Gastroesophageal sphincter (tissue), 4 donors: ENCODE measurements at regions not wholly inside any gene's neighbourhood (a gene's known extent, or its start where the extent isn't known, plus 50 kb on each side); places are given as distances from the start of the nearest gene placed in this dataset.
A peak's percentile ranks its signal among the peaks of the same experiment; 100 is the strongest.
"Not testable (repeated sequence)": the region's sequence is repeated elsewhere in the genome, so short reads cannot be mapped to it uniquely, and the experiment has no call there.

Experiments used
- ATAC-seq: fragments of 150-250 bp; one replicate; pipeline ENCODE4 v1.9.1; 2016; ENCODE audit warnings: mild to moderate bottlenecking, moderate library complexity
- H3K27ac ChIP-seq, 4 donors: fragments of 200-600 bp; sonication (generic) in 3 of 4; 1 replicate in 3 of 4; 2 replicates in 1 of 4; pipeline ENCODE4 v1.5.1; 2016 to 2019
- H3K27me3 ChIP-seq: fragments of 200-600 bp; sonication (generic); one replicate; pipeline ENCODE4 v1.5.1; 2019
- H3K36me3 ChIP-seq, 2 donors: fragments of 200-600 bp; sonication (generic); one replicate each; pipeline ENCODE4 v1.5.1; 2019; ENCODE audit warnings: control low read depth in 1 of 2
- H3K4me1 ChIP-seq, 3 donors: fragments of 200-600 bp; sonication (generic); 1 replicate in 2 of 3; 2 replicates in 1 of 3; pipeline ENCODE4 v1.5.1; 2016 to 2019; ENCODE audit warnings: control low read depth in 2 of 3
- H3K4me3 ChIP-seq, 2 donors: fragments of 200-600 bp; sonication (generic); one replicate each; pipeline ENCODE4 v1.5.1; 2019; ENCODE audit warnings: mild to moderate bottlenecking in 1 of 2, moderate library complexity in 1 of 2
- H3K9me3 ChIP-seq, 3 donors: fragments of 200-600 bp; sonication (generic); one replicate each; pipeline ENCODE4 v1.5.1; 2017 to 2019; ENCODE audit warnings: control low read depth in 2 of 3
- EP300 ChIP-seq: sonication (generic); formaldehyde crosslinking; IDR thresholded peaks from one replicate; pipeline ENCODE4 v1.6.1; 2017; ENCODE audit warnings: antibody characterized with exemption, mild to moderate bottlenecking
- POLR2A ChIP-seq, 2 donors: fragments of 450-650 bp; IDR thresholded peaks; one replicate each; pipeline ENCODE4 v1.6.1; 2017; ENCODE audit warnings: antibody characterized with exemption in 2 of 2, mild to moderate bottlenecking in 2 of 2, moderate library complexity in 1 of 2
- POLR2AphosphoS5 ChIP-seq: sonication (generic); formaldehyde crosslinking; IDR thresholded peaks from one replicate; pipeline ENCODE4 v1.6.1; 2017; ENCODE audit warnings: antibody characterized with exemption
- WGBS, 2 donors: methylation state at CpG; one replicate each; pipeline ENCODE4 v1.1.5; 2018; ENCODE audit warnings: low coverage in 1 of 2; 5-methylcytosine and 5-hydroxymethylcytosine counted together
- TF ChIP-seq, protein P1 (sequence below), 4 experiments: fragments of 200-600 bp in 2 of 4; fragments of 450-650 bp in 2 of 4; sonication (generic) in 1 of 4; IDR thresholded peaks; one replicate each; pipeline ENCODE4 v1.5.1; 2017 to 2019; ENCODE audit warnings: antibody characterized with exemption in 4 of 4, mild to moderate bottlenecking in 2 of 4, moderate library complexity in 2 of 4

DNA sequence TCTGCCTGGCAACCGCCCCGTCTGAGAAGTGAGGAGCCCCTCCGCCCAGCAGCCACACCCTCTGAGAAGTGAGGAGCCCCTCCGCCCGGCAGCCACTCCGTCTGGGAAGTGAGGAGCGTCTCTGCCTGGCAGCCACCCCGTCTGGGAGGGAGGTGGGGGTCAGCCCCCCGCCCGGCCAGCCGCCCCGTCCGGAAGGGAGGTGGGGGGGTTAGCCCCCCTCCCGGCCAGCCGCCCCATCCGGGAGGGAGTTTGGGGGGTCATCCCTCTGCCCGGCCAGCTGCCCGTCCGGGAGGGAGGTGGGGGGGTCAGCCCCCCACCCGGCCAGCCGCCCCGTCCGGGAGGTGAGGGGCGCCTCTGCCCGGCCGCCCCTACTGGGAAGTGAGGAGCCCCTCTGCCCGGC lies 269.0 kb downstream of the FAM72C start:
- not testable (repeated sequence) for H3K36me3 ChIP-seq, H3K27ac ChIP-seq, ATAC-seq, H3K4me1 ChIP-seq, H3K4me3 ChIP-seq, H3K9me3 ChIP-seq
- H3K27me3 ChIP-seq: peaks cover 27% of the 10 kb centered on the region
- WGBS, 2 donors: no CpG with 5 or more reads among the region's 27 CpGs

DNA sequence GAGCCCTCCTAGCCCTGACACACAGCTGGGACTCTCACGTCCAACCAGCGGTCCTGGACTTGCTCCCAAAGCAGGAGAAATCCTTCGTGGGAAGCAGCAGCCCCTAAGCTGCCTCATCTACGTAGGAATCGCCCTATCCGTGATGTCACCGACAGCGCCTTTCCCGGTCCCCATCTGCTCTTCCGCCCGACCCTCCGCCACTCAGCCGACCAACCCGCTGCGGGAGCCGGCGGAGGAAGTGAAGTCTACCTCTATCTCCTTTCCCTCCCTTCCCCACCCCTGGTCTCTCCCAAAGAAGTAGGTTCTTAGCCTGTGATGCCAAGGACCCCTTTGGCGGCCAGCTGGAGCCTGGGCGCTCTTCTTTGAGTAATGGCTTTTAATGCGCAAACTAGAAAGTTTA lies 272.1 kb downstream of the FAM72C start:
- Histone ChIP-seq H3K27me3 (peaks cover 45% of the 10 kb centered on the region), H3K4me3 (no peak overlapping the region), H3K27ac (no peak overlapping the region), H3K36me3 (no peaks in the 10 kb centered on the region), H3K4me1 (no peaks in the 10 kb centered on the region), H3K9me3 (no peaks in the 10 kb centered on the region)
- no peak for ATAC-seq
- TF ChIP-seq POLR2AphosphoS5: no peak
- no peak for TF ChIP-seq POLR2A (IDR thresholded peaks at IDR 0.05)
- TF ChIP-seq, protein P1, sequence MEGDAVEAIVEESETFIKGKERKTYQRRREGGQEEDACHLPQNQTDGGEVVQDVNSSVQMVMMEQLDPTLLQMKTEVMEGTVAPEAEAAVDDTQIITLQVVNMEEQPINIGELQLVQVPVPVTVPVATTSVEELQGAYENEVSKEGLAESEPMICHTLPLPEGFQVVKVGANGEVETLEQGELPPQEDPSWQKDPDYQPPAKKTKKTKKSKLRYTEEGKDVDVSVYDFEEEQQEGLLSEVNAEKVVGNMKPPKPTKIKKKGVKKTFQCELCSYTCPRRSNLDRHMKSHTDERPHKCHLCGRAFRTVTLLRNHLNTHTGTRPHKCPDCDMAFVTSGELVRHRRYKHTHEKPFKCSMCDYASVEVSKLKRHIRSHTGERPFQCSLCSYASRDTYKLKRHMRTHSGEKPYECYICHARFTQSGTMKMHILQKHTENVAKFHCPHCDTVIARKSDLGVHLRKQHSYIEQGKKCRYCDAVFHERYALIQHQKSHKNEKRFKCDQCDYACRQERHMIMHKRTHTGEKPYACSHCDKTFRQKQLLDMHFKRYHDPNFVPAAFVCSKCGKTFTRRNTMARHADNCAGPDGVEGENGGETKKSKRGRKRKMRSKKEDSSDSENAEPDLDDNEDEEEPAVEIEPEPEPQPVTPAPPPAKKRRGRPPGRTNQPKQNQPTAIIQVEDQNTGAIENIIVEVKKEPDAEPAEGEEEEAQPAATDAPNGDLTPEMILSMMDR (IDR thresholded peaks at IDR 0.05): no peak
- 0 to 20% methylated on average over 1 to 14 of the region's 20 CpGs for WGBS, 2 donors

DNA sequence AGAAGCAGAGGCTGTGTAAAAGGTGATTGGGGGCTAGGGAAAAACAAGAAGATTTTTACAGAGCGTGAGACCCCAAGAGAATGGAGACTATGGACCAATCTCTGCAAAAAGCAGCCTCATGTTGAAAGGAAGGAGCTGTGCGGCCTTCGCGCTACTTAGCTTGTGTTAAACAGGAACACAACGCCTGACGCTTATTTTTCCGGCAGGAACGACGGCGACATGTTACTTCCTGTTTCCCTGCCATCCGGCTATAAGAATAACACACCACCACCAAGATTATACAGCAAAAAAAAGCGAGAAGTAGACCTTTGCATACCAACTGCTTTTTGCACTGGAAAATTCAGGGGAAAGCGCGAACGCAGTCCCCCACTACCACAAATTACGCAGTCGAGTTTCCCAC lies 272.7 kb downstream of the FAM72C start:
- Histone ChIP-seq H3K27ac (no peak overlapping the region), H3K36me3 (no peaks in the 10 kb centered on the region), H3K9me3 (no peaks in the 10 kb centered on the region), H3K4me1 (no peaks in the 10 kb centered on the region), H3K4me3 (no peak overlapping the region), H3K27me3 (peaks cover 45% of the 10 kb centered on the region)
- ATAC-seq: no peak
- TF ChIP-seq, protein P1 (IDR thresholded peaks at IDR 0.05): no peak
- TF ChIP-seq POLR2A (IDR thresholded peaks at IDR 0.05): no peak
- TF ChIP-seq POLR2AphosphoS5: no peak
- no peak for TF ChIP-seq EP300
- WGBS, 2 donors: 4 to 13% methylated on average over 6 to 16 of the region's 17 CpGs

DNA sequence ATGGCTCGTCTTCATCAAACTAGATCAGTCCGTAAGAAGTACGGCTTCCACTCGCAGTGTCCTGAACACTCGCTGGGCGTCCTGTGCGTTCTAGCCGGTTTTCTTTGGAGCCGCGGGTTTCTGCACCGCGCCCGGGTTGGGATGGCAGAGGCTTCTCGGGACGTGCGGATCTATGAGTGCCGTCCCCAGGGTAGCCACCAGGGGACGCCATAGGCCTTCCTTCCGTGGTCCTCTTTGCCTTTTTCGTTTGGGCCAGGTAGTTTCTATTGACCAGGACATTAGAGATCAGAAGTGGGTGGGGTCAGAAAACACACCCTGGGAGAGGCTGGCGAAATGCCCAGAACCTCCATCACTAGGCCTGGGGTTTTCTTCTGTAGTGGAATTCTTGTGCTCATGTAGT lies 273.8 kb downstream of the FAM72C start:
- TF ChIP-seq, protein P1 (IDR thresholded peaks at IDR 0.05): peak in 1 of 4 experiments; percentile 15
- TF ChIP-seq EP300 (no peak), POLR2AphosphoS5 (no peak)
- H3K27me3 ChIP-seq: peaks cover 45% of the 10 kb centered on the region
- ATAC-seq: no peak
- no peaks in the 10 kb centered on the region for H3K4me1 ChIP-seq
- H3K27ac ChIP-seq: no peak overlapping the region
- WGBS, 2 donors: 0 to 2% methylated on average over 8 to 11 of the region's 21 CpGs
- H3K9me3 ChIP-seq: no peaks in the 10 kb centered on the region
- H3K36me3 ChIP-seq: no peaks in the 10 kb centered on the region
- H3K4me3 ChIP-seq: no peak overlapping the region

DNA sequence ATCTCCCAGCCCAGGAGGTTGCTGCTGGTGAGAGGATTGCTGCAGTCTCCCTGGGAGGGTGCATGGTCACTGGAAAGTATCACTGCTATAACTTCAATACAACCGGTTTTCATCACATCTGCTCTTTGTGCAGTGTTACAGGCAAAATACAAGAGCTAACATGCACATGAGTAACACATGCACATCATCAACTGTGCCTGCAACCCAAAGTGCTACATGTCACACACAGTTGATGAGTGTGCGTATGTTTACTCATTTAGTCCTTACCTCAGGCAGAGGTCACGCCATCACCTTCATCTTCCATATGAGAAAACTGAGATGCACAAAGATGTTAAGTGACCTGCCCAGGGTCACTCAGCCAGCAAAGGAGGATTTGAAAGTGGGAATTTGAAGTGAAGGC lies 277.7 kb downstream of the FAM72C start:
- WGBS, 2 donors: 75 to 83% methylated on average over 1 to 2 of the region's 3 CpGs
- Histone ChIP-seq H3K27me3 (peaks cover 44% of the 10 kb centered on the region), H3K36me3 (no peaks in the 10 kb centered on the region), H3K4me3 (no peak overlapping the region), H3K4me1 (no peaks in the 10 kb centered on the region), H3K27ac (no peak overlapping the region), H3K9me3 (no peaks in the 10 kb centered on the region)
- no peak for ATAC-seq
- TF ChIP-seq POLR2A (IDR thresholded peaks at IDR 0.05) (no peak), EP300 (no peak), POLR2AphosphoS5 (no peak)
- TF ChIP-seq, protein P1 (IDR thresholded peaks at IDR 0.05): no peak
